Mesenchymal stem cell (in vitro differentiated cells and primary cell): ENCODE measurements at regions not wholly inside any gene's neighbourhood (a gene's known extent, or its start where the extent isn't known, plus 50 kb on each side); places are given as distances from the start of the nearest gene placed in this dataset.

Experiments used
- DNase-seq: peaks from one replicate; pipeline ENCODE4 v3.0.0-alpha.2; 2013
- H2AFZ ChIP-seq: one replicate; pipeline ENCODE4 v1.6.1; 2013; ENCODE audit warnings: low read depth, mild to moderate bottlenecking, control low read depth, inconsistent platforms, low read length, moderate library complexity
- H2AK5ac ChIP-seq: 2 replicates; pipeline ENCODE4 v1.6.1; 2013; ENCODE audit warnings: low read length, moderate library complexity, mild to moderate bottlenecking, inconsistent platforms; ENCODE audit not compliant: severe bottlenecking
- H2BK120ac ChIP-seq: one replicate; pipeline ENCODE4 v1.6.1; 2013; ENCODE audit warnings: low read depth, mild to moderate bottlenecking, inconsistent platforms, low read length, moderate library complexity
- H2BK12ac ChIP-seq, 2 experiments: one replicate each; pipeline ENCODE4 v1.6.1; 2013; ENCODE audit warnings: inconsistent platforms in 2 of 2, low read length in 2 of 2, mild to moderate bottlenecking in 2 of 2, moderate library complexity in 2 of 2, control low read depth in 1 of 2
- H2BK15ac ChIP-seq: one replicate; pipeline ENCODE4 v1.6.1; 2013; ENCODE audit warnings: mild to moderate bottlenecking, low read depth, inconsistent platforms; ENCODE audit not compliant: poor library complexity, severe bottlenecking
- H2BK5ac ChIP-seq: 2 replicates; pipeline ENCODE4 v1.6.1; 2013; ENCODE audit warnings: low read depth, mild to moderate bottlenecking, low read length, control low read depth, inconsistent platforms; ENCODE audit not compliant: poor library complexity, severe bottlenecking
- H3K14ac ChIP-seq, 2 experiments: one replicate each; pipeline ENCODE4 v1.6.1; 2013; ENCODE audit warnings: inconsistent platforms in 2 of 2, low read length in 2 of 2, control low read depth in 1 of 2, mild to moderate bottlenecking in 1 of 2, moderate library complexity in 1 of 2
- H3K18ac ChIP-seq, 2 experiments: one replicate each; pipeline ENCODE4 v1.6.1; 2013; ENCODE audit warnings: inconsistent platforms in 2 of 2, low read length in 2 of 2, control low read depth in 1 of 2, low read depth in 1 of 2, mild to moderate bottlenecking in 1 of 2
- H3K23ac ChIP-seq, 2 experiments: one replicate each; pipeline ENCODE4 v1.6.1; 2013; ENCODE audit warnings: inconsistent platforms in 2 of 2, low read length in 2 of 2, mild to moderate bottlenecking in 2 of 2, moderate library complexity in 2 of 2, control low read depth in 1 of 2
- H3K27ac ChIP-seq: 2 replicates; pipeline ENCODE4 v1.5.1; 2013; ENCODE audit warnings: mild to moderate bottlenecking, moderate library complexity, low read length, control low read depth, inconsistent platforms; ENCODE audit not compliant: poor library complexity, severe bottlenecking
- H3K27me3 ChIP-seq, 2 experiments: 2 replicates each; pipeline versions ENCODE4 v1.6.1 to v1.7.0; 2013; ENCODE audit warnings: low read length in 2 of 2, mild to moderate bottlenecking in 2 of 2, moderate library complexity in 2 of 2, control low read depth in 1 of 2, inconsistent platforms in 1 of 2; ENCODE audit not compliant: control insufficient read depth in 1 of 2, insufficient read depth in 1 of 2
- H3K36me3 ChIP-seq, 2 experiments: 2 replicates each; pipeline versions ENCODE4 v1.6.1 to v1.7.0; 2013; ENCODE audit warnings: low read length in 2 of 2, control low read depth in 1 of 2, inconsistent platforms in 1 of 2, low read depth in 1 of 2, mild to moderate bottlenecking in 1 of 2; ENCODE audit not compliant: insufficient read depth in 2 of 2, control insufficient read depth in 1 of 2
- H3K4ac ChIP-seq, 2 experiments: one replicate each; pipeline ENCODE4 v1.6.1; 2013; ENCODE audit warnings: inconsistent platforms in 2 of 2, low read length in 2 of 2, mild to moderate bottlenecking in 2 of 2, moderate library complexity in 2 of 2, control low read depth in 1 of 2, low read depth in 1 of 2
- H3K4me1 ChIP-seq: 2 replicates; pipeline ENCODE4 v1.6.1; 2013; ENCODE audit warnings: low read depth, low read length, control low read depth; ENCODE audit not compliant: control insufficient read depth, insufficient read depth
- H3K4me2 ChIP-seq: 2 replicates; pipeline ENCODE4 v1.6.1; 2013; ENCODE audit warnings: low read length, mild to moderate bottlenecking, inconsistent platforms; ENCODE audit not compliant: poor library complexity, severe bottlenecking
- H3K4me3 ChIP-seq, 2 experiments: 2 replicates each; pipeline versions ENCODE4 v1.5.1 to v1.7.0; 2013; ENCODE audit warnings: low read length in 2 of 2, mild to moderate bottlenecking in 2 of 2, control low read depth in 1 of 2, low read depth in 1 of 2; ENCODE audit not compliant: insufficient read depth in 1 of 2
- H3K79me1 ChIP-seq: replicated peaks from 2 replicates; pipeline ENCODE4 v1.6.1; 2013; ENCODE audit warnings: mild to moderate bottlenecking, control low read depth, low read length, inconsistent platforms; ENCODE audit not compliant: poor library complexity, severe bottlenecking
- H3K9ac ChIP-seq: 2 replicates; pipeline ENCODE4 v1.7.0; 2013; ENCODE audit warnings: mild to moderate bottlenecking, low read length, moderate library complexity
- H3K9me3 ChIP-seq: 2 replicates; pipeline ENCODE4 v1.7.0; 2013; ENCODE audit warnings: mild to moderate bottlenecking, low read length; ENCODE audit not compliant: control insufficient read depth
- H4K8ac ChIP-seq: one replicate; pipeline ENCODE4 v1.6.1; 2013; ENCODE audit warnings: inconsistent platforms, mild to moderate bottlenecking, low read length, moderate library complexity
- H4K91ac ChIP-seq: one replicate; pipeline ENCODE4 v1.6.1; 2013; ENCODE audit warnings: mild to moderate bottlenecking, low read length, inconsistent platforms
- WGBS: methylation state at CpG from one replicate; pipeline ENCODE4 v1.1.7; 2013; ENCODE audit warnings: mixed read lengths; 5-methylcytosine and 5-hydroxymethylcytosine counted together

GRCh38 chr1:200478945-200479558 is 69.2 kb upstream of the ZNF281 start:
- H3K36me3 ChIP-seq = no peaks in the 10 kb centered on the region
- H3K4me2 ChIP-seq = no peak overlapping the region
- no peak overlapping the region for H3K4ac ChIP-seq
- H3K27ac ChIP-seq = no peak overlapping the region
- no peak overlapping the region for H2AFZ ChIP-seq
- H2BK5ac ChIP-seq = no peak overlapping the region
- H2BK12ac ChIP-seq = no peak overlapping the region
- H3K9ac ChIP-seq = no peak overlapping the region
- H3K79me1 ChIP-seq = no peaks in the 10 kb centered on the region
- no peak overlapping the region for H2AK5ac ChIP-seq
- H3K14ac ChIP-seq = no peak overlapping the region
- WGBS = 82% methylated on average over 6 of the region's 6 CpGs
- no peaks in the 10 kb centered on the region for H3K27me3 ChIP-seq
- no peak overlapping the region for H4K8ac ChIP-seq
- no peak overlapping the region for H3K23ac ChIP-seq
- peaks cover 8% of the 10 kb centered on the region for H3K4me1 ChIP-seq
- H3K9me3 ChIP-seq = no peaks in the 10 kb centered on the region
- no peak overlapping the region for H4K91ac ChIP-seq
- H2BK15ac ChIP-seq = no peak overlapping the region
- no peak overlapping the region for H3K18ac ChIP-seq
- DNase-seq = no peak
- H2BK120ac ChIP-seq = no peak overlapping the region
- H3K4me3 ChIP-seq = no peak overlapping the region

GRCh38 chr1:200478239-200478623 is 68.4 kb upstream of the ZNF281 start:
- Histone ChIP-seq H3K9ac (no peak overlapping the region), H2BK15ac (no peak overlapping the region), H4K91ac (no peak overlapping the region), H3K18ac (no peak overlapping the region), H4K8ac (no peak overlapping the region), H3K9me3 (no peaks in the 10 kb centered on the region), H3K79me1 (no peaks in the 10 kb centered on the region), H3K23ac (no peak overlapping the region), H2AK5ac (peak overlapping the region; percentile 8), H3K27me3 (no peaks in the 10 kb centered on the region), H2BK12ac (no peak overlapping the region), H3K4me2 (no peak overlapping the region), H3K4me1 (peaks cover 8% of the 10 kb centered on the region), H2BK120ac (no peak overlapping the region), H3K14ac (no peak overlapping the region), H3K27ac (no peak overlapping the region), H3K4ac (no peak overlapping the region), H2BK5ac (no peak overlapping the region), H2AFZ (no peak overlapping the region), H3K4me3 (no peak overlapping the region), H3K36me3 (no peaks in the 10 kb centered on the region)
- DNase-seq = no peak
- 97% methylated on average over 4 of the region's 4 CpGs for WGBS

DNA sequence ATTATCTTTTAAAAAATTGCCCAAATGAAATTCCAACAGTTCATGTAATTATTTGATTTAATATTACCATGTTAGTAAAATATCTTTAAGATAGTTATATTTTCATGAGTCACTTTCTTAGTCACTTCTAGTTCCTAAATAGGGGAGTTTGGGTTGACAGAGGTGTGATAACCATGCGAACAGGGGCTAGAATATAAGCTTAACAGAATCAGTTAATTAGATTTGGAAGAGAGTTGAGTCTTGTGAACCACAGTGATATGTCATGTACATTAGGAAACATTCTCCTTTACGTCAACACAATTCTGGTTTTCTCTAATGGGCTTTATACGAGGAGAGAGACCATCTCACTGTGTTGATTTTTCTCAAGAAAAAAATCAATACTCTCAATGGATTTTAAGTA is 64.8 kb upstream of the ZNF281 start:
- Histone ChIP-seq H4K8ac (no peak overlapping the region), H3K4me2 (no peak overlapping the region), H2BK5ac (no peak overlapping the region), H3K23ac (no peak overlapping the region), H3K4me3 (peak overlapping the region in 1 of 2 experiments; percentile 71), H2BK120ac (no peak overlapping the region), H3K9ac (no peak overlapping the region), H3K36me3 (no peaks in the 10 kb centered on the region), H2AK5ac (no peak overlapping the region), H3K14ac (no peak overlapping the region), H3K27me3 (no peaks in the 10 kb centered on the region), H3K79me1 (no peaks in the 10 kb centered on the region), H4K91ac (no peak overlapping the region), H3K27ac (no peak overlapping the region), H2BK15ac (no peak overlapping the region), H3K18ac (no peak overlapping the region), H3K4me1 (peaks cover 6% of the 10 kb centered on the region), H3K4ac (no peak overlapping the region), H2BK12ac (no peak overlapping the region), H2AFZ (no peak overlapping the region), H3K9me3 (no peaks in the 10 kb centered on the region)
- WGBS = 76% methylated on average over 3 of the region's 3 CpGs
- no peak for DNase-seq

GRCh38 chr1:200473698-200474371 is 64.0 kb upstream of the ZNF281 start:
- 76% methylated on average over 11 of the region's 12 CpGs for WGBS
- H2AFZ ChIP-seq = no peak overlapping the region
- no peak for DNase-seq
- H3K18ac ChIP-seq = no peak overlapping the region
- H3K14ac ChIP-seq = no peak overlapping the region
- H2BK12ac ChIP-seq = no peak overlapping the region
- H3K4ac ChIP-seq = no peak overlapping the region
- no peak overlapping the region for H2BK120ac ChIP-seq
- no peak overlapping the region for H2AK5ac ChIP-seq
- H3K9ac ChIP-seq = peak overlapping the region; percentile 67
- H2BK15ac ChIP-seq = no peak overlapping the region
- H3K27ac ChIP-seq = no peak overlapping the region
- no peak overlapping the region for H2BK5ac ChIP-seq
- peaks cover 6% of the 10 kb centered on the region for H3K4me1 ChIP-seq
- H3K27me3 ChIP-seq = no peaks in the 10 kb centered on the region
- no peak overlapping the region for H3K4me2 ChIP-seq
- H4K91ac ChIP-seq = no peak overlapping the region
- H3K9me3 ChIP-seq = no peaks in the 10 kb centered on the region
- no peak overlapping the region for H3K23ac ChIP-seq
- no peaks in the 10 kb centered on the region for H3K36me3 ChIP-seq
- H4K8ac ChIP-seq = peak overlapping the region; percentile 64
- H3K79me1 ChIP-seq = no peaks in the 10 kb centered on the region
- peak overlapping the region in 1 of 2 experiments; percentile 71 for H3K4me3 ChIP-seq
